H9 (cell line): ENCODE measurements at regions not wholly inside any gene's neighbourhood (a gene's known extent, or its start where the extent isn't known, plus 50 kb on each side); places are given as distances from the start of the nearest gene placed in this dataset.

Experiments used
- DNase-seq: peaks from one replicate; pipeline ENCODE4 v3.0.0-alpha.2; 2017
- H2AFZ ChIP-seq: one replicate; pipeline ENCODE4 v1.6.1; 2013; ENCODE audit warnings: mild to moderate bottlenecking, low read length, control low read depth, moderate library complexity
- H2AK5ac ChIP-seq: 2 replicates; pipeline ENCODE4 v1.6.1; 2013; ENCODE audit warnings: low read length, control low read depth, mixed read lengths; ENCODE audit not compliant: insufficient read length
- H2BK120ac ChIP-seq: one replicate; pipeline ENCODE4 v1.6.1; 2013; ENCODE audit warnings: low read depth, mild to moderate bottlenecking, low read length, control low read depth, inconsistent platforms; ENCODE audit not compliant: poor library complexity, severe bottlenecking
- H2BK12ac ChIP-seq: 2 replicates; pipeline ENCODE4 v1.6.1; 2013; ENCODE audit warnings: low read length, control low read depth, mixed read lengths, low read depth; ENCODE audit not compliant: insufficient read length
- H2BK15ac ChIP-seq: 2 replicates; pipeline ENCODE4 v1.6.1; 2013; ENCODE audit warnings: low read depth, low read length, control low read depth
- H2BK20ac ChIP-seq: one replicate; pipeline ENCODE4 v1.6.1; 2013; ENCODE audit warnings: low read depth, mild to moderate bottlenecking, low read length, control low read depth, inconsistent platforms; ENCODE audit not compliant: poor library complexity, severe bottlenecking
- H2BK5ac ChIP-seq: 2 replicates; pipeline ENCODE4 v1.6.1; 2013; ENCODE audit warnings: low read length, control low read depth, mixed read lengths; ENCODE audit not compliant: insufficient read length
- H3K14ac ChIP-seq: 2 replicates; pipeline ENCODE4 v1.6.1; 2013; ENCODE audit warnings: low read length, control low read depth; ENCODE audit not compliant: insufficient read depth
- H3K18ac ChIP-seq: 2 replicates; pipeline ENCODE4 v1.6.1; 2013; ENCODE audit warnings: low read depth, mild to moderate bottlenecking, mixed read lengths, low read length, control low read depth; ENCODE audit not compliant: insufficient read length
- H3K23ac ChIP-seq: 2 replicates; pipeline ENCODE4 v1.6.1; 2013; ENCODE audit warnings: low read length, control low read depth, mixed read lengths, low read depth; ENCODE audit not compliant: insufficient read length
- H3K23me2 ChIP-seq: 2 replicates; pipeline ENCODE4 v1.6.1; 2013; ENCODE audit warnings: low read depth, mild to moderate bottlenecking, mixed read lengths, low read length, control low read depth; ENCODE audit not compliant: insufficient read length, poor library complexity, severe bottlenecking
- H3K27ac ChIP-seq: 2 replicates; pipeline ENCODE4 v1.5.1; 2013; ENCODE audit warnings: low read length, control low read depth, mixed read lengths, low read depth; ENCODE audit not compliant: insufficient read length
- H3K27me3 ChIP-seq: 2 replicates; pipeline ENCODE4 v1.6.1; 2013; ENCODE audit warnings: low read length, control low read depth, inconsistent platforms; ENCODE audit not compliant: insufficient read depth
- H3K4ac ChIP-seq: 2 replicates; pipeline ENCODE4 v1.6.1; 2013; ENCODE audit warnings: low read depth, mild to moderate bottlenecking, control low read depth, inconsistent platforms, low read length, moderate library complexity
- H3K4me1 ChIP-seq: 2 replicates; pipeline ENCODE4 v1.6.1; 2013; ENCODE audit warnings: low read length, control low read depth, inconsistent platforms; ENCODE audit not compliant: insufficient read depth
- H3K4me2 ChIP-seq: 2 replicates; pipeline ENCODE4 v1.6.1; 2013; ENCODE audit warnings: low read length, control low read depth, mixed read lengths; ENCODE audit not compliant: insufficient read length, insufficient read depth
- H3K56ac ChIP-seq: 2 replicates; pipeline ENCODE4 v1.6.1; 2013; ENCODE audit warnings: low read depth, mild to moderate bottlenecking, mixed read lengths, low read length, control low read depth; ENCODE audit not compliant: insufficient read length
- H3K79me1 ChIP-seq: 2 replicates; pipeline ENCODE4 v1.6.1; 2013; ENCODE audit warnings: low read depth, mild to moderate bottlenecking, moderate library complexity, low read length, control low read depth, inconsistent platforms; ENCODE audit not compliant: insufficient read depth, poor library complexity, severe bottlenecking
- H3K79me2 ChIP-seq: 2 replicates; pipeline ENCODE4 v1.6.1; 2013; ENCODE audit warnings: low read length, control low read depth, inconsistent platforms; ENCODE audit not compliant: insufficient read depth
- H3K9ac ChIP-seq: 2 replicates; pipeline ENCODE4 v1.6.1; 2013; ENCODE audit warnings: low read length, control low read depth, mixed read lengths; ENCODE audit not compliant: insufficient read length; ENCODE audit errors: extremely low read depth
- H3K9me3 ChIP-seq: one replicate; pipeline ENCODE4 v1.6.1; 2013; ENCODE audit warnings: low read depth, low read length, inconsistent platforms; ENCODE audit not compliant: control insufficient read depth
- H3T11ph ChIP-seq: one replicate; pipeline ENCODE4 v1.6.1; 2013; ENCODE audit warnings: mild to moderate bottlenecking, low read length, control low read depth, inconsistent platforms
- H4K20me1 ChIP-seq: one replicate; pipeline ENCODE4 v1.6.1; 2013; ENCODE audit not compliant: control insufficient read depth, insufficient read length, insufficient read depth
- H4K5ac ChIP-seq: 2 replicates; pipeline ENCODE4 v1.6.1; 2013; ENCODE audit warnings: low read depth, mild to moderate bottlenecking, mixed read lengths, low read length, control low read depth; ENCODE audit not compliant: insufficient read length
- H4K8ac ChIP-seq: replicated peaks from 2 replicates; pipeline ENCODE4 v1.6.1; 2013; ENCODE audit warnings: low read length, control low read depth, mixed read lengths, low read depth; ENCODE audit not compliant: insufficient read length
- H4K91ac ChIP-seq: 2 replicates; pipeline ENCODE4 v1.6.1; 2013; ENCODE audit warnings: low read depth, mild to moderate bottlenecking, moderate library complexity, mixed read lengths, low read length, control low read depth; ENCODE audit not compliant: insufficient read length
- H3K27ac Mint-ChIP-seq, 3 experiments: 2 replicates in 2 of 3; 3 replicates in 1 of 3; pipeline ENCODE4 v1.8.0; 2020 to 2021; ENCODE audit warnings: mixed read lengths in 3 of 3, mild to moderate bottlenecking in 1 of 3, moderate library complexity in 1 of 3
- H3K27me3 Mint-ChIP-seq: 2 replicates; pipeline ENCODE4 v1.8.0; 2021; ENCODE audit warnings: low read depth, mild to moderate bottlenecking, moderate library complexity, mixed read lengths
- H3K36me3 Mint-ChIP-seq, 3 experiments: 2 replicates in 2 of 3; 3 replicates in 1 of 3; pipeline ENCODE4 v1.8.0; 2020 to 2021; ENCODE audit warnings: low read depth in 3 of 3, mixed read lengths in 3 of 3; ENCODE audit not compliant: insufficient read depth in 1 of 3
- H3K4me1 Mint-ChIP-seq, 2 experiments: 2 replicates each; pipeline ENCODE4 v1.8.0; 2020; ENCODE audit warnings: mixed read lengths in 2 of 2
- H3K4me3 Mint-ChIP-seq, 2 experiments: 2 replicates in 1 of 2; 3 replicates in 1 of 2; pipeline ENCODE4 v1.8.0; 2020 to 2021; ENCODE audit warnings: mild to moderate bottlenecking in 2 of 2, mixed read lengths in 2 of 2, moderate library complexity in 1 of 2
- H3K9me3 Mint-ChIP-seq, 2 experiments: 2 replicates in 1 of 2; 3 replicates in 1 of 2; pipeline ENCODE4 v1.8.0; 2020; ENCODE audit warnings: mild to moderate bottlenecking in 2 of 2, mixed read lengths in 2 of 2, moderate library complexity in 1 of 2
- CTCF ChIP-seq: fragments of 200-600 bp; sonication (generic); conservative IDR thresholded peaks from 3 replicates; pipeline ENCODE4 v1.8.0; 2021; ENCODE audit warnings: antibody characterized with exemption, mild to moderate bottlenecking
- WGBS: extraction: QIAGEN DNeasy Blood & Tissue Kit; methylation state at CpG from one replicate; pipeline ENCODE4 v1.1.7; 2013; ENCODE audit warnings: missing lambda C conversion rate, low lambda C conversion rate, mixed read lengths; ENCODE audit not compliant: insufficient read length; ENCODE audit errors: extremely low coverage; 5-methylcytosine and 5-hydroxymethylcytosine counted together

DNA sequence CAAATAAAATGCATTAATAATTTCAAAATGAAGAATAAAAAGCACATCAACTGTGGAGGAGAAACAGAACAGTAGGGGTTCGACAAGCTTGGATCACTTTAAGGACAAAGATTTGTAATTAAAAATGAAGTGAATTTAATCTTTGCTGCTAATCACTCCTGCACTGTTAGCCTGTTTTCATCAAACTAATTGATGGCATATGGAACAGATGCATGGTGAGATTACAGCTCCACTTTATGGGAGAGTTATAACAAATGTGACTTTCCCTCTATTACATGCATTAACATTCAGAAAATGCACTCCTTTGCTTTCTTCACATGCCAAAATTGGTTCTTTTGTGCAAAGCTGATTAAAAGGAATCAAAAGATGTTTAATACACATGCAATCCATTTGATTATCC, 207.2 kb upstream of the C21orf91 start:
- Histone ChIP-seq H3T11ph (no peak overlapping the region), H2BK20ac (no peak overlapping the region), H3K4ac (no peak overlapping the region), H4K91ac (no peak overlapping the region), H3K18ac (no peak overlapping the region), H3K56ac (no peak overlapping the region), H4K8ac (no peak overlapping the region), H3K27me3 (no peaks in the 10 kb centered on the region), H2BK15ac (no peak overlapping the region), H3K79me1 (no peaks in the 10 kb centered on the region), H3K4me1 (no peaks in the 10 kb centered on the region), H3K9me3 (no peaks in the 10 kb centered on the region), H2AK5ac (no peak overlapping the region), H2BK120ac (no peak overlapping the region), H4K5ac (no peak overlapping the region), H3K23me2 (no peaks in the 10 kb centered on the region), H3K4me2 (no peak overlapping the region), H4K20me1 (no peaks in the 10 kb centered on the region), H2BK5ac (no peak overlapping the region), H3K79me2 (no peaks in the 10 kb centered on the region), H2AFZ (no peak overlapping the region), H3K27ac (no peak overlapping the region), H3K9ac (no peak overlapping the region), H3K23ac (no peak overlapping the region), H3K14ac (no peak overlapping the region), H2BK12ac (no peak overlapping the region)
- no peak for TF ChIP-seq CTCF
- H3K27ac Mint-ChIP-seq: no peak overlapping the region
- DNase-seq: no peak
- no CpG with 5 or more reads among the region's 1 CpG for WGBS
- no peaks in the 10 kb centered on the region for H3K9me3 Mint-ChIP-seq
- H3K4me3 Mint-ChIP-seq: no peak overlapping the region
- no peaks in the 10 kb centered on the region for H3K36me3 Mint-ChIP-seq
- no peaks in the 10 kb centered on the region for H3K27me3 Mint-ChIP-seq
- H3K4me1 Mint-ChIP-seq: peaks cover 13 to 19% of the 10 kb centered on the region in 2 experiments
